HG03460 (cell line): ENCODE measurements at regions not wholly inside any gene's neighbourhood (a gene's known extent, or its start where the extent isn't known, plus 50 kb on each side); places are given as distances from the start of the nearest gene placed in this dataset.
A peak's percentile ranks its signal among the peaks of the same experiment; 100 is the strongest.

Experiments used
- ATAC-seq: cut with Tn5 transposase; IDR thresholded peaks from one replicate; pipeline ENCODE4 v1.9.1; 2021; ENCODE audit not compliant: unreplicated experiment

- ATAC-seq = no peak
Observed at GRCh38 chr11:82676483-82677094, 57.1 kb downstream of the FAM181B start.

GRCh38 chr11:82675838-82676237, 57.8 kb downstream of the FAM181B start:
- no peak for ATAC-seq

- ATAC-seq = no peak
Observed at GRCh38 chr11:82673631-82674030, 60.0 kb downstream of the FAM181B start.

- ATAC-seq = no peak
Observed at GRCh38 chr11:82671451-82671850, 62.2 kb downstream of the FAM181B start.

- ATAC-seq = no peak
Observed at GRCh38 chr11:82663535-82663934, 70.1 kb downstream of the FAM181B start.

- no peak for ATAC-seq
Observed at GRCh38 chr11:82653752-82654151, 79.9 kb downstream of the FAM181B start.

- no peak for ATAC-seq
Observed at GRCh38 chr11:82639251-82639650, 94.4 kb downstream of the FAM181B start.

- no peak for ATAC-seq
Observed at GRCh38 chr11:82636615-82637014, 97.0 kb downstream of the FAM181B start.

- no peak for ATAC-seq
Observed at GRCh38 chr11:82634091-82634490, 99.6 kb downstream of the FAM181B start.

- ATAC-seq = peak; percentile 71
Observed at GRCh38 chr11:82631722-82632630, 101.7 kb downstream of the FAM181B start.

GRCh38 chr11:82610671-82611070, 123.0 kb downstream of the FAM181B start:
- no peak for ATAC-seq

- no peak for ATAC-seq
Observed at GRCh38 chr11:82606738-82607137, 126.9 kb downstream of the FAM181B start.

GRCh38 chr11:82601711-82602110, 132.0 kb downstream of the FAM181B start:
- no peak for ATAC-seq

- no peak for ATAC-seq
Observed at GRCh38 chr11:82599836-82600235, 133.8 kb downstream of the FAM181B start.

GRCh38 chr11:82586581-82586980, 147.1 kb downstream of the FAM181B start:
- ATAC-seq = no peak

- ATAC-seq = no peak
Observed at GRCh38 chr11:82577246-82577645, 156.4 kb downstream of the FAM181B start.

GRCh38 chr11:82560836-82561235, 172.8 kb downstream of the FAM181B start:
- ATAC-seq = no peak

- no peak for ATAC-seq
Observed at GRCh38 chr11:82559609-82560008, 174.1 kb downstream of the FAM181B start.

- ATAC-seq = peak; percentile 100
Observed at GRCh38 chr11:82557274-82557673, 176.4 kb downstream of the FAM181B start.

GRCh38 chr11:82556210-82556609, 177.5 kb downstream of the FAM181B start:
- no peak for ATAC-seq

- ATAC-seq = no peak
Observed at GRCh38 chr11:82546661-82547557, 186.8 kb downstream of the FAM181B start.
